Endothelial cell of hepatic sinusoid (primary cell): ENCODE measurements at regions not wholly inside any gene's neighbourhood (a gene's known extent, or its start where the extent isn't known, plus 50 kb on each side); places are given as distances from the start of the nearest gene placed in this dataset.
"Not testable (repeated sequence)": the region's sequence is repeated elsewhere in the genome, so short reads cannot be mapped to it uniquely, and the experiment has no call there.

ENCODE experiments used
- in situ Hi-C: cut with HindIII; loops from 2 replicates; pipeline ENCODE4 v1.10.0; 2017; ENCODE audit warnings: low sequenced_read_pairs

GRCh38 chr6:26799903-26800633, 140.5 kb upstream of the ZNF322 start:
- in situ Hi-C loops: not testable (repeated sequence)

- in situ Hi-C loops: not testable (repeated sequence)
Measured at GRCh38 chr6:26803762-26804161, 144.2 kb upstream of the ZNF322 start.

GRCh38 chr6:26811486-26812116, 152.1 kb upstream of the ZNF322 start:
- in situ Hi-C loops: not testable (repeated sequence)

- in situ Hi-C loops: not testable (repeated sequence)
Measured at GRCh38 chr6:26818640-26819225, 159.2 kb upstream of the ZNF322 start.

GRCh38 chr6:26827965-26828364, 168.4 kb upstream of the ZNF322 start:
- in situ Hi-C loops: not testable (repeated sequence)

- in situ Hi-C loops: not testable (repeated sequence)
Measured at GRCh38 chr6:26829480-26829879, 169.9 kb upstream of the ZNF322 start.

- in situ Hi-C loops: not testable (repeated sequence)
Measured at GRCh38 chr6:26830992-26831391, 171.4 kb upstream of the ZNF322 start.

- in situ Hi-C loops: not testable (repeated sequence)
Measured at GRCh38 chr6:26835707-26836106, 176.2 kb upstream of the ZNF322 start.

GRCh38 chr6:26836657-26837056, 177.1 kb upstream of the ZNF322 start:
- in situ Hi-C loops: not testable (repeated sequence)

- in situ Hi-C loops: not testable (repeated sequence)
Measured at GRCh38 chr6:26844823-26845222, 185.3 kb upstream of the ZNF322 start.

GRCh38 chr6:26857289-26857688, 197.7 kb upstream of the ZNF322 start:
- in situ Hi-C loops: not testable (repeated sequence)

- in situ Hi-C loops: not testable (repeated sequence)
Measured at GRCh38 chr6:26859067-26859770, 199.7 kb upstream of the ZNF322 start.

GRCh38 chr6:26859771-26860163, 200.2 kb upstream of the ZNF322 start:
- in situ Hi-C loops: not testable (repeated sequence)

- in situ Hi-C loops: not testable (repeated sequence)
Measured at GRCh38 chr6:26861913-26862312, 202.4 kb upstream of the ZNF322 start.

- in situ Hi-C loops: not testable (repeated sequence)
Measured at GRCh38 chr6:26863641-26864040, 204.1 kb upstream of the ZNF322 start.

- in situ Hi-C loops: not testable (repeated sequence)
Measured at GRCh38 chr6:26898785-26899184, 239.2 kb upstream of the ZNF322 start.

GRCh38 chr6:26924206-26924605, 264.7 kb upstream of the ZNF322 start:
- in situ Hi-C loops: not testable (repeated sequence)

GRCh38 chr6:26928190-26928589, 268.6 kb upstream of the ZNF322 start:
- in situ Hi-C loops: not testable (repeated sequence)

- in situ Hi-C loops: not testable (repeated sequence)
Measured at GRCh38 chr6:26937258-26937657, 277.7 kb upstream of the ZNF322 start.

GRCh38 chr6:26951211-26951610, 291.7 kb upstream of the ZNF322 start:
- in situ Hi-C loops: not testable (repeated sequence)

- in situ Hi-C loops: not testable (repeated sequence)
Measured at GRCh38 chr6:26956078-26956600, 291.4 kb upstream of the PRSS16 start.
